ENCODE measurements at regions not wholly inside any gene's neighbourhood (a gene's known extent, or its start where the extent isn't known, plus 50 kb on each side); places are given as distances from the start of the nearest gene placed in this dataset.
"Not testable (repeated sequence)": the region's sequence is repeated elsewhere in the genome, so short reads cannot be mapped to it uniquely, and the experiment has no call there.

GRCh38 chr10:34024693-34025425 lies 690.4 kb upstream of the NRP1 start:
- Mint-ChIP-seq H3K27me3 (ENCODE audit: low read depth) (no peaks in the 10 kb centered on the region), H3K4me3 (no peak overlapping the region), H3K4me1 (ENCODE audit: low read depth) (no peaks in the 10 kb centered on the region), H3K9me3 (no peaks in the 10 kb centered on the region), H3K36me3 (ENCODE audit: insufficient read depth) (no peaks in the 10 kb centered on the region)
- ATAC-seq: no peak
- no peak for DNase-seq

GRCh38 chr10:34024282-34024681 lies 689.8 kb upstream of the NRP1 start:
- Mint-ChIP-seq H3K4me3 (no peak overlapping the region), H3K27me3 (ENCODE audit: low read depth) (no peaks in the 10 kb centered on the region), H3K36me3 (ENCODE audit: insufficient read depth) (no peaks in the 10 kb centered on the region), H3K4me1 (ENCODE audit: low read depth) (no peaks in the 10 kb centered on the region), H3K9me3 (no peaks in the 10 kb centered on the region)
- DNase-seq: no peak
- ATAC-seq: no peak

- DNase-seq (no peak), ATAC-seq (no peak)
- H3K4me1 Mint-ChIP-seq (ENCODE audit: low read depth): no peaks in the 10 kb centered on the region
- H3K9me3 Mint-ChIP-seq: no peaks in the 10 kb centered on the region
- no peaks in the 10 kb centered on the region for H3K27me3 Mint-ChIP-seq (ENCODE audit: low read depth)
- H3K36me3 Mint-ChIP-seq (ENCODE audit: insufficient read depth): no peaks in the 10 kb centered on the region
- no peak overlapping the region for H3K4me3 Mint-ChIP-seq
Measured at GRCh38 chr10:34022195-34022594, 687.7 kb upstream of the NRP1 start.

GRCh38 chr10:34018784-34019183 lies 684.3 kb upstream of the NRP1 start:
- no peaks in the 10 kb centered on the region for H3K36me3 Mint-ChIP-seq (ENCODE audit: insufficient read depth)
- DNase-seq: no peak
- H3K9me3 Mint-ChIP-seq: no peaks in the 10 kb centered on the region
- no peak for ATAC-seq
- H3K27me3 Mint-ChIP-seq (ENCODE audit: low read depth): peaks cover 4% of the 10 kb centered on the region
- no peaks in the 10 kb centered on the region for H3K4me1 Mint-ChIP-seq (ENCODE audit: low read depth)
- no peak overlapping the region for H3K4me3 Mint-ChIP-seq

GRCh38 chr10:34018129-34018528 lies 683.7 kb upstream of the NRP1 start:
- DNase-seq: no peak
- Mint-ChIP-seq H3K9me3 (no peaks in the 10 kb centered on the region), H3K4me1 (ENCODE audit: low read depth) (no peaks in the 10 kb centered on the region), H3K4me3 (no peak overlapping the region), H3K27me3 (ENCODE audit: low read depth) (peaks cover 4% of the 10 kb centered on the region), H3K36me3 (ENCODE audit: insufficient read depth) (no peaks in the 10 kb centered on the region)
- ATAC-seq: no peak

- DNase-seq (no peak), ATAC-seq (no peak)
- no peak overlapping the region for H3K4me3 Mint-ChIP-seq
- peaks cover 4% of the 10 kb centered on the region for H3K27me3 Mint-ChIP-seq (ENCODE audit: low read depth)
- H3K9me3 Mint-ChIP-seq: no peaks in the 10 kb centered on the region
- no peaks in the 10 kb centered on the region for H3K4me1 Mint-ChIP-seq (ENCODE audit: low read depth)
- no peaks in the 10 kb centered on the region for H3K36me3 Mint-ChIP-seq (ENCODE audit: insufficient read depth)
Measured at GRCh38 chr10:34017281-34017680, 682.8 kb upstream of the NRP1 start.

- peaks cover 4% of the 10 kb centered on the region for H3K27me3 Mint-ChIP-seq (ENCODE audit: low read depth)
- no peak for DNase-seq
- H3K9me3 Mint-ChIP-seq: no peaks in the 10 kb centered on the region
- no peak overlapping the region for H3K4me3 Mint-ChIP-seq
- H3K4me1 Mint-ChIP-seq (ENCODE audit: low read depth): no peaks in the 10 kb centered on the region
- no peak for ATAC-seq
- H3K36me3 Mint-ChIP-seq (ENCODE audit: insufficient read depth): no peaks in the 10 kb centered on the region
Measured at GRCh38 chr10:34016576-34016975, 682.1 kb upstream of the NRP1 start.

- DNase-seq (no peak), ATAC-seq (no peak)
- Mint-ChIP-seq H3K9me3 (no peaks in the 10 kb centered on the region), H3K4me1 (ENCODE audit: low read depth) (no peaks in the 10 kb centered on the region), H3K36me3 (ENCODE audit: insufficient read depth) (no peaks in the 10 kb centered on the region), H3K4me3 (no peak overlapping the region), H3K27me3 (ENCODE audit: low read depth) (peaks cover 4% of the 10 kb centered on the region)
Measured at GRCh38 chr10:34015700-34016099, 681.2 kb upstream of the NRP1 start.

GRCh38 chr10:34013235-34013634 lies 678.8 kb upstream of the NRP1 start:
- ATAC-seq: no peak
- no peaks in the 10 kb centered on the region for H3K4me1 Mint-ChIP-seq (ENCODE audit: low read depth)
- no peaks in the 10 kb centered on the region for H3K9me3 Mint-ChIP-seq
- H3K4me3 Mint-ChIP-seq: no peak overlapping the region
- no peak for DNase-seq
- no peaks in the 10 kb centered on the region for H3K36me3 Mint-ChIP-seq (ENCODE audit: insufficient read depth)
- peaks cover 4% of the 10 kb centered on the region for H3K27me3 Mint-ChIP-seq (ENCODE audit: low read depth)

GRCh38 chr10:34010891-34011290 lies 676.4 kb upstream of the NRP1 start:
- Mint-ChIP-seq H3K36me3 (ENCODE audit: insufficient read depth) (no peaks in the 10 kb centered on the region), H3K27me3 (ENCODE audit: low read depth) (peaks cover 4% of the 10 kb centered on the region), H3K4me1 (ENCODE audit: low read depth) (no peaks in the 10 kb centered on the region), H3K9me3 (no peaks in the 10 kb centered on the region), H3K4me3 (no peak overlapping the region)
- DNase-seq (no peak), ATAC-seq (no peak)

- not testable (repeated sequence) for DNase-seq; ATAC-seq; H3K36me3 Mint-ChIP-seq (ENCODE audit: insufficient read depth); H3K27me3 Mint-ChIP-seq (ENCODE audit: low read depth); H3K9me3 Mint-ChIP-seq; H3K4me1 Mint-ChIP-seq (ENCODE audit: low read depth); H3K4me3 Mint-ChIP-seq
Measured at GRCh38 chr10:34010228-34010627, 675.8 kb upstream of the NRP1 start.

GRCh38 chr10:34008656-34009055 lies 674.2 kb upstream of the NRP1 start:
- Mint-ChIP-seq H3K9me3 (no peaks in the 10 kb centered on the region), H3K27me3 (ENCODE audit: low read depth) (no peaks in the 10 kb centered on the region), H3K4me3 (no peak overlapping the region), H3K4me1 (ENCODE audit: low read depth) (no peaks in the 10 kb centered on the region), H3K36me3 (ENCODE audit: insufficient read depth) (no peaks in the 10 kb centered on the region)
- ATAC-seq (no peak), DNase-seq (no peak)

GRCh38 chr10:34006471-34006870 lies 672.0 kb upstream of the NRP1 start:
- Mint-ChIP-seq H3K36me3 (ENCODE audit: insufficient read depth) (no peaks in the 10 kb centered on the region), H3K4me1 (ENCODE audit: low read depth) (no peaks in the 10 kb centered on the region), H3K9me3 (no peaks in the 10 kb centered on the region), H3K4me3 (no peak overlapping the region), H3K27me3 (ENCODE audit: low read depth) (no peaks in the 10 kb centered on the region)
- ATAC-seq (no peak), DNase-seq (no peak)

- no peak overlapping the region for H3K4me3 Mint-ChIP-seq
- no peak for ATAC-seq
- no peaks in the 10 kb centered on the region for H3K4me1 Mint-ChIP-seq (ENCODE audit: low read depth)
- no peaks in the 10 kb centered on the region for H3K36me3 Mint-ChIP-seq (ENCODE audit: insufficient read depth)
- no peak for DNase-seq
- H3K27me3 Mint-ChIP-seq (ENCODE audit: low read depth): peaks cover 2% of the 10 kb centered on the region
- no peaks in the 10 kb centered on the region for H3K9me3 Mint-ChIP-seq
Measured at GRCh38 chr10:34003561-34003960, 669.1 kb upstream of the NRP1 start.

- Mint-ChIP-seq H3K27me3 (ENCODE audit: low read depth) (peaks cover 8% of the 10 kb centered on the region), H3K4me1 (ENCODE audit: low read depth) (no peaks in the 10 kb centered on the region), H3K36me3 (ENCODE audit: insufficient read depth) (no peaks in the 10 kb centered on the region), H3K9me3 (no peaks in the 10 kb centered on the region), H3K4me3 (no peak overlapping the region)
- ATAC-seq (no peak), DNase-seq (no peak)
Measured at GRCh38 chr10:34002896-34003295, 668.4 kb upstream of the NRP1 start.

GRCh38 chr10:34001831-34002230 lies 667.4 kb upstream of the NRP1 start:
- DNase-seq (no peak), ATAC-seq (no peak)
- H3K27me3 Mint-ChIP-seq (ENCODE audit: low read depth): peaks cover 8% of the 10 kb centered on the region
- H3K4me1 Mint-ChIP-seq (ENCODE audit: low read depth): no peaks in the 10 kb centered on the region
- no peaks in the 10 kb centered on the region for H3K9me3 Mint-ChIP-seq
- no peaks in the 10 kb centered on the region for H3K36me3 Mint-ChIP-seq (ENCODE audit: insufficient read depth)
- H3K4me3 Mint-ChIP-seq: no peak overlapping the region

Data from activated T-cell treated with anti-CD3 and anti-CD28 coated beads, Interleukin-2, amount 50 U/mL, for 4 hours (primary cell).